DND-41 (cell line): ENCODE measurements at regions not wholly inside any gene's neighbourhood (a gene's known extent, or its start where the extent isn't known, plus 50 kb on each side); places are given as distances from the start of the nearest gene placed in this dataset.

Source experiments
- CTCF ChIP-seq: IDR thresholded peaks from 2 replicates; pipeline ENCODE4 v1.5.1; 2012; ENCODE audit warnings: borderline replicate concordance, low read length, moderate library complexity, mild to moderate bottlenecking; ENCODE audit not compliant: poor library complexity, severe bottlenecking; ENCODE audit errors: extremely low read depth
- EZH2 ChIP-seq: IDR thresholded peaks from 3 replicates; pipeline ENCODE4 v1.6.1; 2012; ENCODE audit warnings: borderline replicate concordance, low read depth, mild to moderate bottlenecking, moderate library complexity, low read length, inconsistent platforms; ENCODE audit not compliant: severe bottlenecking

GRCh38 chr6:39997101-39997635, 62.9 kb upstream of the MOCS1 start:
- TF ChIP-seq CTCF (no peak), EZH2 (no peak)
